Urinary bladder (tissue), 3 donors: ENCODE measurements at regions not wholly inside any gene's neighbourhood (a gene's known extent, or its start where the extent isn't known, plus 50 kb on each side); places are given as distances from the start of the nearest gene placed in this dataset.

Experiments
- DNase-seq: peaks from one replicate; pipeline ENCODE4 v3.0.0-alpha.2; 2015; ENCODE audit errors: extremely low spot score
- H3K27ac ChIP-seq: one replicate; pipeline ENCODE4 v1.5.1; 2013; ENCODE audit warnings: low read depth, mild to moderate bottlenecking, moderate library complexity
- H3K36me3 ChIP-seq: one replicate; pipeline ENCODE4 v1.6.1; 2013; ENCODE audit warnings: mild to moderate bottlenecking, moderate library complexity; ENCODE audit not compliant: insufficient read depth
- H3K4me1 ChIP-seq: one replicate; pipeline ENCODE4 v1.6.1; 2013; ENCODE audit warnings: mild to moderate bottlenecking, moderate library complexity; ENCODE audit not compliant: insufficient read depth
- H3K4me3 ChIP-seq: one replicate; pipeline ENCODE4 v1.5.1; 2013; ENCODE audit warnings: low read depth, low read length
- WGBS: extraction: QIAGEN DNeasy Blood & Tissue Kit; methylation state at CpG from one replicate; pipeline ENCODE4 v1.1.7; 2013; 5-methylcytosine and 5-hydroxymethylcytosine counted together
- donor health status: healthy with polysubstance abuse.
- donor health status: healthy.

GRCh38 chr10:29920408-29921070 lies 138.8 kb downstream of the JCAD start:
- 89% methylated on average over 9 of the region's 9 CpGs for WGBS
- H3K27ac ChIP-seq = no peak overlapping the region
- H3K4me3 ChIP-seq = no peak overlapping the region

GRCh38 chr10:29918623-29919400 lies 140.6 kb downstream of the JCAD start:
- no peaks in the 10 kb centered on the region for H3K4me1 ChIP-seq
- DNase-seq = no peak
- H3K27ac ChIP-seq = no peak overlapping the region
- H3K36me3 ChIP-seq = no peaks in the 10 kb centered on the region
- WGBS = 71% methylated on average over 3 of the region's 3 CpGs
- no peak overlapping the region for H3K4me3 ChIP-seq

More at GRCh38 chr10:29920408-29921070, 138.8 kb downstream of the JCAD start:
- no peaks in the 10 kb centered on the region for H3K36me3 ChIP-seq
- no peaks in the 10 kb centered on the region for H3K4me1 ChIP-seq
- DNase-seq = no peak

- no peak for DNase-seq
- Histone ChIP-seq H3K36me3 (no peaks in the 10 kb centered on the region), H3K27ac (no peak overlapping the region), H3K4me1 (no peaks in the 10 kb centered on the region), H3K4me3 (no peak overlapping the region)
- 73% methylated on average over 4 of the region's 4 CpGs for WGBS
Observed at GRCh38 chr10:29917311-29917710, 142.1 kb downstream of the JCAD start.

GRCh38 chr10:29916669-29917068 lies 142.7 kb downstream of the JCAD start:
- Histone ChIP-seq H3K36me3 (no peaks in the 10 kb centered on the region), H3K4me3 (no peak overlapping the region), H3K4me1 (no peaks in the 10 kb centered on the region), H3K27ac (no peak overlapping the region)
- no peak for DNase-seq
- WGBS = 98% methylated on average over 4 of the region's 4 CpGs

GRCh38 chr10:29914986-29915785 lies 144.2 kb downstream of the JCAD start:
- DNase-seq = no peak
- H3K4me3 ChIP-seq = no peak overlapping the region
- no peak overlapping the region for H3K27ac ChIP-seq
- no peaks in the 10 kb centered on the region for H3K4me1 ChIP-seq
- no peaks in the 10 kb centered on the region for H3K36me3 ChIP-seq
- 72% methylated on average over 3 of the region's 3 CpGs for WGBS

GRCh38 chr10:29908962-29909361 lies 150.4 kb downstream of the JCAD start:
- DNase-seq = no peak
- WGBS = 72% methylated on average over 6 of the region's 6 CpGs
- no peak overlapping the region for H3K4me3 ChIP-seq
- no peak overlapping the region for H3K27ac ChIP-seq
- H3K4me1 ChIP-seq = no peaks in the 10 kb centered on the region
- no peaks in the 10 kb centered on the region for H3K36me3 ChIP-seq

- Histone ChIP-seq H3K4me3 (no peak overlapping the region), H3K4me1 (no peaks in the 10 kb centered on the region), H3K27ac (no peak overlapping the region), H3K36me3 (no peaks in the 10 kb centered on the region)
- no peak for DNase-seq
- WGBS = 68% methylated on average over 2 of the region's 2 CpGs
Observed at GRCh38 chr10:29900865-29901264, 158.5 kb downstream of the JCAD start.

GRCh38 chr10:29897999-29898716 lies 161.2 kb downstream of the JCAD start:
- Histone ChIP-seq H3K27ac (no peak overlapping the region), H3K4me1 (no peaks in the 10 kb centered on the region), H3K36me3 (no peaks in the 10 kb centered on the region), H3K4me3 (no peak overlapping the region)
- WGBS = 90% methylated on average over 6 of the region's 6 CpGs
- DNase-seq = no peak

- H3K36me3 ChIP-seq = no peaks in the 10 kb centered on the region
- 79% methylated on average over 3 of the region's 3 CpGs for WGBS
- no peak overlapping the region for H3K4me3 ChIP-seq
- no peak for DNase-seq
- no peaks in the 10 kb centered on the region for H3K4me1 ChIP-seq
- H3K27ac ChIP-seq = no peak overlapping the region
Observed at GRCh38 chr10:29897430-29897829, 162.0 kb downstream of the JCAD start.

- DNase-seq = no peak
- H3K36me3 ChIP-seq = no peaks in the 10 kb centered on the region
- WGBS = 43% methylated on average over 2 of the region's 2 CpGs
- no peak overlapping the region for H3K4me3 ChIP-seq
- H3K4me1 ChIP-seq = no peaks in the 10 kb centered on the region
- no peak overlapping the region for H3K27ac ChIP-seq
Observed at GRCh38 chr10:29896053-29896452, 163.3 kb downstream of the JCAD start.

- no peak overlapping the region for H3K27ac ChIP-seq
- peak; percentile 39 for DNase-seq
- H3K4me3 ChIP-seq = no peak overlapping the region
- WGBS = 36% methylated on average over 6 of the region's 6 CpGs
- no peaks in the 10 kb centered on the region for H3K36me3 ChIP-seq
- H3K4me1 ChIP-seq = no peaks in the 10 kb centered on the region
Observed at GRCh38 chr10:29895456-29895855, 163.9 kb downstream of the JCAD start.

GRCh38 chr10:29888321-29888720 lies 171.1 kb downstream of the JCAD start:
- Histone ChIP-seq H3K4me3 (no peak overlapping the region), H3K27ac (no peak overlapping the region), H3K4me1 (no peaks in the 10 kb centered on the region), H3K36me3 (no peaks in the 10 kb centered on the region)
- DNase-seq = no peak
- WGBS = 91% methylated on average over 1 of the region's 1 CpG

- H3K4me3 ChIP-seq = no peak overlapping the region
- H3K4me1 ChIP-seq = no peaks in the 10 kb centered on the region
- no peak for DNase-seq
- H3K27ac ChIP-seq = no peak overlapping the region
- H3K36me3 ChIP-seq = no peaks in the 10 kb centered on the region
- 82% methylated on average over 3 of the region's 3 CpGs for WGBS
Observed at GRCh38 chr10:29886299-29886698, 173.1 kb downstream of the JCAD start.
